Rectal smooth muscle tissue (tissue), 1 donor: ENCODE measurements at regions not wholly inside any gene's neighbourhood (a gene's known extent, or its start where the extent isn't known, plus 50 kb on each side); places are given as distances from the start of the nearest gene placed in this dataset.
"Not testable (repeated sequence)": the region's sequence is repeated elsewhere in the genome, so short reads cannot be mapped to it uniquely, and the experiment has no call there.

Experiments used
- H3K27ac ChIP-seq: one replicate; pipeline ENCODE4 v1.7.0; 2013; ENCODE audit warnings: low read depth, low read length, inconsistent platforms
- H3K27me3 ChIP-seq: one replicate; pipeline ENCODE4 v1.7.0; 2013; ENCODE audit warnings: low read length; ENCODE audit not compliant: control insufficient read depth, insufficient read depth
- H3K36me3 ChIP-seq: one replicate; pipeline ENCODE4 v1.7.0; 2013; ENCODE audit warnings: low read length; ENCODE audit not compliant: control insufficient read depth, insufficient read depth
- H3K4me1 ChIP-seq: one replicate; pipeline ENCODE4 v1.7.0; 2013; ENCODE audit warnings: low read length; ENCODE audit not compliant: control insufficient read depth, insufficient read depth
- H3K4me3 ChIP-seq: one replicate; pipeline ENCODE4 v1.7.0; 2013; ENCODE audit warnings: low read length
- H3K9ac ChIP-seq: one replicate; pipeline ENCODE4 v1.7.0; 2013; ENCODE audit warnings: low read length

- Histone ChIP-seq H3K27ac (no peak overlapping the region), H3K9ac (no peak overlapping the region), H3K4me3 (no peak overlapping the region), H3K27me3 (no peaks in the 10 kb centered on the region), H3K36me3 (no peaks in the 10 kb centered on the region), H3K4me1 (no peaks in the 10 kb centered on the region)
Observed at GRCh38 chr15:38631119-38632075, 66.8 kb upstream of the RASGRP1 start.

- H3K4me3 ChIP-seq, result no peak overlapping the region
Observed at GRCh38 chr15:38635170-38635569, 70.6 kb upstream of the RASGRP1 start.

GRCh38 chr15:38636597-38636996 is 72.0 kb upstream of the RASGRP1 start:
- no peak overlapping the region for H3K27ac ChIP-seq

More at GRCh38 chr15:38635170-38635569, 70.6 kb upstream of the RASGRP1 start:
- no peaks in the 10 kb centered on the region for H3K4me1 ChIP-seq
- H3K27ac ChIP-seq, result no peak overlapping the region
- H3K36me3 ChIP-seq, result no peaks in the 10 kb centered on the region
- no peak overlapping the region for H3K9ac ChIP-seq
- no peaks in the 10 kb centered on the region for H3K27me3 ChIP-seq

GRCh38 chr15:38638126-38638525 is 73.5 kb upstream of the RASGRP1 start:
- H3K27me3 ChIP-seq, result no peaks in the 10 kb centered on the region
- no peak overlapping the region for H3K27ac ChIP-seq
- H3K4me1 ChIP-seq, result no peaks in the 10 kb centered on the region
- no peak overlapping the region for H3K4me3 ChIP-seq
- H3K9ac ChIP-seq, result no peak overlapping the region
- H3K36me3 ChIP-seq, result no peaks in the 10 kb centered on the region

More at GRCh38 chr15:38636597-38636996, 72.0 kb upstream of the RASGRP1 start:
- no peaks in the 10 kb centered on the region for H3K27me3 ChIP-seq
- H3K4me3 ChIP-seq, result no peak overlapping the region
- no peak overlapping the region for H3K9ac ChIP-seq
- H3K36me3 ChIP-seq, result no peaks in the 10 kb centered on the region
- no peaks in the 10 kb centered on the region for H3K4me1 ChIP-seq

GRCh38 chr15:38638811-38639210 is 74.2 kb upstream of the RASGRP1 start:
- no peak overlapping the region for H3K27ac ChIP-seq
- H3K36me3 ChIP-seq, result no peaks in the 10 kb centered on the region
- no peaks in the 10 kb centered on the region for H3K4me1 ChIP-seq
- no peak overlapping the region for H3K9ac ChIP-seq
- no peak overlapping the region for H3K4me3 ChIP-seq
- H3K27me3 ChIP-seq, result no peaks in the 10 kb centered on the region

- H3K27ac ChIP-seq, result no peak overlapping the region
Observed at GRCh38 chr15:38642689-38643270, 78.2 kb upstream of the RASGRP1 start.

GRCh38 chr15:38644353-38644752 is 79.7 kb upstream of the RASGRP1 start:
- H3K9ac ChIP-seq, H3K36me3 ChIP-seq, H3K4me3 ChIP-seq, H3K27ac ChIP-seq, H3K27me3 ChIP-seq, H3K4me1 ChIP-seq: not testable (repeated sequence)

More at GRCh38 chr15:38642689-38643270, 78.2 kb upstream of the RASGRP1 start:
- Histone ChIP-seq H3K27me3 (no peaks in the 10 kb centered on the region), H3K4me1 (no peaks in the 10 kb centered on the region), H3K9ac (no peak overlapping the region), H3K36me3 (no peaks in the 10 kb centered on the region), H3K4me3 (no peak overlapping the region)

GRCh38 chr15:38646716-38647115 is 82.1 kb upstream of the RASGRP1 start:
- Histone ChIP-seq H3K9ac (no peak overlapping the region), H3K27ac (no peak overlapping the region), H3K4me3 (no peak overlapping the region), H3K36me3 (no peaks in the 10 kb centered on the region), H3K4me1 (no peaks in the 10 kb centered on the region), H3K27me3 (no peaks in the 10 kb centered on the region)

GRCh38 chr15:38647683-38648082 is 83.1 kb upstream of the RASGRP1 start:
- Histone ChIP-seq H3K27me3 (no peaks in the 10 kb centered on the region), H3K9ac (no peak overlapping the region), H3K4me3 (no peak overlapping the region), H3K27ac (no peak overlapping the region), H3K36me3 (no peaks in the 10 kb centered on the region), H3K4me1 (no peaks in the 10 kb centered on the region)

GRCh38 chr15:38648121-38648843 is 83.7 kb upstream of the RASGRP1 start:
- Histone ChIP-seq H3K4me1 (no peaks in the 10 kb centered on the region), H3K9ac (no peak overlapping the region), H3K36me3 (no peaks in the 10 kb centered on the region), H3K27me3 (no peaks in the 10 kb centered on the region), H3K27ac (no peak overlapping the region), H3K4me3 (no peak overlapping the region)

- no peaks in the 10 kb centered on the region for H3K36me3 ChIP-seq
- H3K27me3 ChIP-seq, result no peaks in the 10 kb centered on the region
- no peak overlapping the region for H3K27ac ChIP-seq
- no peaks in the 10 kb centered on the region for H3K4me1 ChIP-seq
- no peak overlapping the region for H3K9ac ChIP-seq
- H3K4me3 ChIP-seq, result no peak overlapping the region
Observed at GRCh38 chr15:38650384-38650783, 85.8 kb upstream of the RASGRP1 start.

GRCh38 chr15:38650936-38651327 is 86.3 kb upstream of the RASGRP1 start:
- no peak overlapping the region for H3K9ac ChIP-seq
- no peak overlapping the region for H3K4me3 ChIP-seq
- H3K27me3 ChIP-seq, result no peaks in the 10 kb centered on the region
- H3K36me3 ChIP-seq, result no peaks in the 10 kb centered on the region
- H3K4me1 ChIP-seq, result no peaks in the 10 kb centered on the region
- no peak overlapping the region for H3K27ac ChIP-seq
